ENCODE measurements at regions not wholly inside any gene's neighbourhood (a gene's known extent, or its start where the extent isn't known, plus 50 kb on each side); places are given as distances from the start of the nearest gene placed in this dataset.

DNA sequence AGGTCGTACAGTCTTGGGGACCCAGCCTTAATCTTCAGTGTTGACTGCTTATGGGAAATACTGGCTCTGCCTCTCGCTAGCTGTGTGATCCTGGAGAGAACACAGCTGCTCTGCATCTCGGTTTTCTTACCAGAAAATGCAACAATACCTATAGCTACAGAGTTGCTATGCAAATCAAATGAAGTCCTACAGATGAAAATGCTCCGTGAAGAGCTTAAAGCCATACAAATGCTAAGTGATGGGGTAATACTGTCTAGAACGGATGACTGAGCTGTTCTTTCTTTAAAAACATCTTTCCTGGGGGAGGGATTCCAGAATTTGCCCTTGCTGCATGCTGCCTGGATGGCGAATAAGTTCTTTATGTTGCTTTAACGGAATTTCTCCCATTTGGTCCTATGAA, 132.0 kb downstream of the ZBTB18 start:
- in situ Hi-C loops (cut with HindIII; ENCODE audit: low pct_unique_long_range_greater_than_20kb, low sequenced_read_pairs) = no loop called here
- no peak for TF ChIP-seq JUND (IDR thresholded peaks at IDR 0.05; ENCODE audit: low read depth)

DNA sequence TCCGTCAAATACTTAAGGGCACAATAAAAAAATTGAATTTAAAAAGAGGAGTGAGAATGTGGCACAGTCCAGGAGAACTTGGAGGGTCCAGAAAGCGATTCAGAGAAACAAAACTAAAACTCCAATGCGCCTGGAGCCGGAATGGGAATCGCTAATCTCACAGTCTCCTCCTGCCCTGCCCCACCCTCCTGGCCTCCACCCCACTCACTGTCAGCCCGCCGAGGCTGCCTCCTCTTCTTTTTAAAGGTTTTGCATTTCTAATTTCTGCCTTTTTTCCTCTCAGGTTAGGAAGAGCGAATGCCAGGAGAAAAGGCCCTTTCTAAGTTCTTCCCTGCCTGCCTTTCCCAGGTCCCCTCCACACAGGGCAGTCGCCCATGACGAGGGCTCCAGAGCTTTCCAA, 135.3 kb downstream of the ZBTB18 start:
- in situ Hi-C loops (cut with HindIII; ENCODE audit: low pct_unique_long_range_greater_than_20kb, low sequenced_read_pairs) = no loop called here
- TF ChIP-seq JUND (IDR thresholded peaks at IDR 0.05; ENCODE audit: low read depth) = no peak
- DNase-seq (ENCODE audit: low read depth in 1 of 2, low spot score in 1 of 2) = no peak

More for the DNA sequence above, 132.0 kb downstream of the ZBTB18 start:
- no peak for DNase-seq (ENCODE audit: low read depth in 1 of 2, low spot score in 1 of 2)

DNA sequence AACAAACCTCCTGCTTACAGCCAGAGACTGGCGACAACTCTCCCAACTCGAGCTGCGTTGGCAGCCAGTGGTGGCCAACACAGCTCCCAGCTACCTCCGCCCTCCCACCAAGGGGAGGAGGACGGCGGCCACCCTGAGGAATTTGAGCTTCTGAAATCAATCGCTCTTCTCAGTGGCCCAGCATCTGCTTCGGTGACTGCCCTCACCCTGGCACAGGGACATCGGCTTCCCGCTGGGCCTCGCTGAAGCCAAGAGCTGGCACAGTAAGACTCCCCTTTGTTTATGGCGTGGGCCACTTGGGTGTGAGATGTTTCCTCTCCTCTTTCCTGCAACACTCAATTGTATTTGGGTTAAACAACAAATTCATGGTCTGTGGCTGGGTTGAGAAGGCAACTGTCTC, 136.2 kb downstream of the ZBTB18 start:
- TF ChIP-seq JUND (IDR thresholded peaks at IDR 0.05; ENCODE audit: low read depth) = no peak
- in situ Hi-C loops (cut with HindIII; ENCODE audit: low pct_unique_long_range_greater_than_20kb, low sequenced_read_pairs) = no loop called here
- DNase-seq (ENCODE audit: low read depth in 1 of 2, low spot score in 1 of 2) = no peak

DNA sequence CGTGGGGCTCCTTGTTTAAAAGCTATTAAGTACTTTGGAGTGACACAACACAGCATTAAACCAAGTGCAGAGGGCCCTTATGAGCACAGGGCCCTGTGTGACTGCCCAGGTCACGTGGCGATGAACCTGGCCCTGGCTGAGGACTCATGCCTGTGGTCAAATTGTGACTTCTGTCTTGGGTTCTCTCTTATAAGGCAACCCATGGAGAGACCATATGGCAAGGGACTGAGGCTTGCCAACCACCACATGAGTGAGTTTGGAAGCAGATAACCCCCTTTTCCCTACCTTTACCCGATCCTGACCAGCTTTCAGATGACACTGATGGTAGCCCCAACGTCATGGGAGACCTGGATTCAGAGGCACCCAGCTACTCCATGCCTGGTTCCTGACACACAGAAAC, 140.5 kb downstream of the ZBTB18 start:
- TF ChIP-seq JUND (IDR thresholded peaks at IDR 0.05; ENCODE audit: low read depth) = no peak
- no peak for DNase-seq (ENCODE audit: low read depth in 1 of 2, low spot score in 1 of 2)
- in situ Hi-C loops (cut with HindIII; ENCODE audit: low pct_unique_long_range_greater_than_20kb, low sequenced_read_pairs) = no loop called here

GRCh38 chr1:244192325-244192724, 141.2 kb downstream of the ZBTB18 start:
- DNase-seq (ENCODE audit: low read depth in 1 of 2, low spot score in 1 of 2) = no peak
- no peak for TF ChIP-seq JUND (IDR thresholded peaks at IDR 0.05; ENCODE audit: low read depth)
- in situ Hi-C loops (cut with HindIII; ENCODE audit: low pct_unique_long_range_greater_than_20kb, low sequenced_read_pairs) = no loop called here

DNA sequence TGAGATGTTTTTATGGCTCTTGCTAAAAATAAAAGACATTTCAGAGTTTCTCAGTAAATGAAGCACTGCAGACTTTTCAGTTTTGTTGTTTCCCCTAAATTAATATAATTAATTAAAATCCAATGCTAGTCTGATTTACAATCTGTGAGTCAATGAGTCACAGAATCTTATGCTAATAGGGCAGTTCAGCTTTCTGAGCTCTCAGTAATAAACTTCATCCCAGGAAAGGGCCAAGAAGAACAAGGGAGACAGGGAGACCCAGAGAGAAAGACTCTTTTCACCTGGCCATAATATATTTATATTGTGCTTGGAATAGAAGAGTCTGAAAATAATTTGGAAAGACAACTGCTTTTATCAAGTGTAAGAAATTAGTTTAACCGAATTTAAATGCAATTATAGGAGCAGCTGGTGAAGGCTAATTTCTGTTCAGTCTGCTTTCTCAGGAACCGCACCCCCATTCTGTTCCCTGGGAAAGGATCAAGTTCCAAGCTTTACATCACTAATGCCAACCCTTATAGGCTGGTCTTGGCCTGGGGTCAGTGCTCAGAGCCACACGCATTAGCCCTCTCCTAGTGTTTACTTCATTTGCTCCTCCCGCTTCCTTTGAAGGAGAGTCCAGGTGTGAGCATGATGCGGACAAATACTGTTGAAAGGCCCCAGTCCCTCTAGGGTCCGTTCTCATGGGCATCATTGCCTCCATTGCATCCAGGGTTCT, 145.6 kb downstream of the ZBTB18 start:
- in situ Hi-C loops (cut with HindIII; ENCODE audit: low pct_unique_long_range_greater_than_20kb, low sequenced_read_pairs) = no loop called here
- DNase-seq (ENCODE audit: low read depth in 1 of 2, low spot score in 1 of 2) = no peak
- no peak for TF ChIP-seq JUND (IDR thresholded peaks at IDR 0.05; ENCODE audit: low read depth)

GRCh38 chr1:244197851-244198375, 146.8 kb downstream of the ZBTB18 start:
- in situ Hi-C loops (cut with HindIII; ENCODE audit: low pct_unique_long_range_greater_than_20kb, low sequenced_read_pairs) = no loop called here
- no peak for TF ChIP-seq JUND (IDR thresholded peaks at IDR 0.05; ENCODE audit: low read depth)
- no peak for DNase-seq (ENCODE audit: low read depth in 1 of 2, low spot score in 1 of 2)

DNA sequence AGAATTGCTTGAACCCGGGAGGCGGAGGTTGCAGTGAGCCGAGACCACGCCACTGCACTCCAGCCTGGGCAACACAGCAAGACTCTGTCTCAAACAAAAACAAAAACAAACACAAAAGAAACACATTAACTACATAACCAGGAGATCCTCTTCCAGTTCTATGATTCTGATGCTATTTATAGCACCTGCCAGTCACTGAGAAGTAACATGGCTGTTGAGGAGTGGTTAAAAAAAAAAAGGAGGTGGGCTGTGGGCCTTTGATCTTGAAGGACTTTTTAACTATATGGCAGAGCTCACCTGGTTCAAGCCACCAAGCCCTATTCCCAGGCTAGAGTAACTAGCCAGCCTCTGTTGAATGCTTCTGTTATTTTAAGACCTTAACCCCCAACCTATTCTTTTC, 148.8 kb downstream of the ZBTB18 start:
- DNase-seq (ENCODE audit: low read depth in 1 of 2, low spot score in 1 of 2) = no peak
- in situ Hi-C loops (cut with HindIII; ENCODE audit: low pct_unique_long_range_greater_than_20kb, low sequenced_read_pairs) = no loop called here
- no peak for TF ChIP-seq JUND (IDR thresholded peaks at IDR 0.05; ENCODE audit: low read depth)

DNA sequence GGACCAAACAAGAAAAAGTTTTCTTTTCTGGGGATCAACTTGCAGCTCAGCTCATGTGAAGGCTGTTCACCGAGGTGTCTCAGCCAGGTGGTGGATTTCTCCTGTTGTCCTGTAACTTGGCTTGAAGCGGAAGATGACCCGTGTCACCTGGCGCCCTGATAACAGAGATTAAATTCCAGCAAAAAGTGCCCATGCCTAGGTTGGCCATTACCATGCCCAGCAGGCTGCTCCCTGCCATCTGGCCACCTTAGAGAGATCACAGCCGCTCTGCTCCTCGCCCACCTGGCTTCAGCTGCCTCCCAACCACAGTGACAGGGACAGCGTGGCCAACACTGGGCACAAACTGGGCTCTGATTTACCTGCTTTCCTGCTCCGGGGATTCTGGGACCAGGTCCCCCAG, 149.5 kb downstream of the ZBTB18 start:
- DNase-seq (ENCODE audit: low read depth in 1 of 2, low spot score in 1 of 2) = no peak
- in situ Hi-C loops (cut with HindIII; ENCODE audit: low pct_unique_long_range_greater_than_20kb, low sequenced_read_pairs) = no loop called here
- TF ChIP-seq JUND (IDR thresholded peaks at IDR 0.05; ENCODE audit: low read depth) = no peak

GRCh38 chr1:244201750-244202149, 150.7 kb downstream of the ZBTB18 start:
- DNase-seq (ENCODE audit: low read depth in 1 of 2, low spot score in 1 of 2) = no peak
- in situ Hi-C loops (cut with HindIII; ENCODE audit: low pct_unique_long_range_greater_than_20kb, low sequenced_read_pairs) = no loop called here
- TF ChIP-seq JUND (IDR thresholded peaks at IDR 0.05; ENCODE audit: low read depth) = no peak

DNA sequence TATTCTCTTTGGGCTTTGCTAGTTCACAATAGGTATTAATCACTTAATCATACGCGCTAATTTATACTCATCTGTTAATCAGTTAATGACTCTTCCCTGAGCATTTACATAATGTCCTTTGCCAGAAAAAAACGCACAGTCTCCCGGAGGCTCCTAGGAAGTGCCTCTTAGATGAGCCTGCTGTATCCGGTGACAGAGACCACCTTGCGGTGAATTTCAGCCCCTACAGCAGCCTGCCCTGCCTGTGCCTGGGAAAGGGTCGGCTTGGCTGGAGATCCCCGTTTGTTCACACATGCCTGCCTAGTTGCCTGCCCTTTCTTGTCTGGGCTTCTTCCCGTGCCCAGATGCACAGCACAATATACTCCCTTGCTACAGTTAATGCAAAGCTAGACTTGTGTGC, 152.9 kb downstream of the ZBTB18 start:
- DNase-seq (ENCODE audit: low read depth in 1 of 2, low spot score in 1 of 2) = no peak
- in situ Hi-C loops (cut with HindIII; ENCODE audit: low pct_unique_long_range_greater_than_20kb, low sequenced_read_pairs) = no loop called here
- no peak for TF ChIP-seq JUND (IDR thresholded peaks at IDR 0.05; ENCODE audit: low read depth)

GRCh38 chr1:244205171-244205570, 154.1 kb downstream of the ZBTB18 start:
- in situ Hi-C loops (cut with HindIII; ENCODE audit: low pct_unique_long_range_greater_than_20kb, low sequenced_read_pairs) = no loop called here
- no peak for TF ChIP-seq JUND (IDR thresholded peaks at IDR 0.05; ENCODE audit: low read depth)
- no peak for DNase-seq (ENCODE audit: low read depth in 1 of 2, low spot score in 1 of 2)

DNA sequence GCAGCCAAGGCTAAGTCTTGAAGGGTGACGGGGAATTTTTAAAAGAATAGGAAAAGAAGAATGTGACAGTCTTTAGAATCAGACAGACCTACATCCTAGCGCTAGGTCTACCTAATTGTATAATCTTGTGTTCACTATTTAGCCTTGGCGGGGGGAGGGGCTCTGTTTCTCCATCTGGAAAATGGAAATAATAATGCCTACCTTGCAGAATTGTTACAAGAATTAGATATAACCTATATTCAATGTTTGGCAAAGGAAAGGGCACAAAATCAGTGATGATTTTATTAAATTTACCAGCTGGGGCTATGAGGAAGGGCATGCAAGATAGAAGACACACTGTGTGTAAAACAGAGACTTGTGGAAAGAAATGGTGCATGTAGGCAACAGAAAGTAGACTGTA, 154.8 kb downstream of the ZBTB18 start:
- in situ Hi-C loops (cut with HindIII; ENCODE audit: low pct_unique_long_range_greater_than_20kb, low sequenced_read_pairs) = no loop called here
- no peak for DNase-seq (ENCODE audit: low read depth in 1 of 2, low spot score in 1 of 2)
- no peak for TF ChIP-seq JUND (IDR thresholded peaks at IDR 0.05; ENCODE audit: low read depth)

Data from T47D (cell line).